GM23338 (cell line): ENCODE measurements at regions not wholly inside any gene's neighbourhood (a gene's known extent, or its start where the extent isn't known, plus 50 kb on each side); places are given as distances from the start of the nearest gene placed in this dataset.

ENCODE experiments used
- ATAC-seq: fragments of 200-7000 bp; cut with Tn5 transposase; 3 replicates; pipeline ENCODE4 v1.9.1; 2020
- DNase-seq: peaks from one replicate; pipeline ENCODE4 v3.0.0-alpha.2; 2015; ENCODE audit warnings: low spot score
- H2AFZ ChIP-seq: fragments of 200-600 bp; sonication (generic); 2 replicates; pipeline ENCODE4 v1.8.0; 2016; ENCODE audit warnings: antibody characterized with exemption, mild to moderate bottlenecking, moderate library complexity
- H3F3A ChIP-seq: fragments of 200-600 bp; sonication (generic); replicated peaks from 2 replicates; pipeline ENCODE4 v1.8.0; 2017; ENCODE audit warnings: antibody characterized with exemption, mixed run types, low read depth
- H3K27ac ChIP-seq: fragments of 200-600 bp; sonication (generic); 2 replicates; pipeline ENCODE4 v1.6.1; 2016; ENCODE audit warnings: low read depth
- H3K27me3 ChIP-seq: fragments of 200-600 bp; sonication (generic); 2 replicates; pipeline ENCODE4 v1.8.0; 2016; ENCODE audit warnings: mild to moderate bottlenecking, mixed run types, moderate library complexity; ENCODE audit not compliant: insufficient read depth
- H3K36me3 ChIP-seq: fragments of 200-600 bp; sonication (generic); 2 replicates; pipeline ENCODE4 v1.8.0; 2016; ENCODE audit warnings: mild to moderate bottlenecking; ENCODE audit not compliant: insufficient read depth
- H3K4me1 ChIP-seq: fragments of 200-600 bp; sonication (generic); 2 replicates; pipeline ENCODE4 v1.8.0; 2016; ENCODE audit warnings: mild to moderate bottlenecking, moderate library complexity; ENCODE audit not compliant: insufficient read depth
- H3K4me2 ChIP-seq: fragments of 200-600 bp; sonication (generic); 2 replicates; pipeline ENCODE4 v1.7.1; 2017; ENCODE audit warnings: mixed run types
- H3K4me3 ChIP-seq: fragments of 200-600 bp; sonication (generic); 2 replicates; pipeline ENCODE4 v1.6.1; 2016; ENCODE audit warnings: mixed run types
- H3K79me2 ChIP-seq: fragments of 200-600 bp; sonication (generic); replicated peaks from 2 replicates; pipeline ENCODE4 v1.8.0; 2017; ENCODE audit warnings: mild to moderate bottlenecking; ENCODE audit not compliant: insufficient read depth
- H3K9me2 ChIP-seq: fragments of 200-600 bp; sonication (generic); 2 replicates; pipeline ENCODE4 v1.8.0; 2017; ENCODE audit not compliant: insufficient read depth
- H4K20me1 ChIP-seq: fragments of 200-600 bp; sonication (generic); replicated peaks from 2 replicates; pipeline ENCODE4 v1.8.0; 2017; ENCODE audit warnings: mild to moderate bottlenecking; ENCODE audit not compliant: insufficient read depth
- H3K27ac Mint-ChIP-seq: 2 replicates; pipeline ENCODE4 v1.8.0; 2020; ENCODE audit warnings: inconsistent platforms, mild to moderate bottlenecking, moderate library complexity, mixed read lengths
- H3K27me3 Mint-ChIP-seq: 3 replicates; pipeline ENCODE4 v1.8.0; 2022; ENCODE audit warnings: low read depth, mild to moderate bottlenecking, moderate library complexity, mixed read lengths, inconsistent platforms; ENCODE audit not compliant: insufficient read depth, poor library complexity
- H3K36me3 Mint-ChIP-seq: 3 replicates; pipeline ENCODE4 v1.8.0; 2021; ENCODE audit warnings: low read depth, mild to moderate bottlenecking, inconsistent platforms, moderate library complexity, mixed read lengths
- H3K4me1 Mint-ChIP-seq: 3 replicates; pipeline ENCODE4 v1.8.0; 2020; ENCODE audit warnings: mild to moderate bottlenecking, inconsistent platforms, mixed read lengths
- H3K4me3 Mint-ChIP-seq: 3 replicates; pipeline ENCODE4 v1.8.0; 2021; ENCODE audit warnings: moderate library complexity, mild to moderate bottlenecking, inconsistent platforms, mixed read lengths
- H3K9me3 Mint-ChIP-seq: 3 replicates; pipeline ENCODE4 v1.8.0; 2020; ENCODE audit warnings: moderate library complexity, mild to moderate bottlenecking, inconsistent platforms, mixed read lengths
- CREB1 ChIP-seq: fragments of 250-450 bp; sonication (Bioruptor Pico); IDR thresholded peaks from 2 replicates; pipeline ENCODE4 v1.5.0; 2020; ENCODE audit warnings: low read depth, mild to moderate bottlenecking, moderate library complexity
- CTCF ChIP-seq, 2 experiments: fragments of 200-600 bp in 1 of 2; sonication (generic) in 1 of 2; conservative IDR thresholded peaks; 2 replicates each; pipeline versions ENCODE4 v1.5.1 to v1.6.1; 2016 to 2017; ENCODE audit warnings: antibody characterized with exemption in 2 of 2, low read depth in 2 of 2, mild to moderate bottlenecking in 2 of 2, moderate library complexity in 1 of 2
- EZH2phosphoT487 ChIP-seq: fragments of 200-600 bp; sonication (generic); IDR thresholded peaks from one replicate; pipeline ENCODE4 v1.8.1; 2018; ENCODE audit warnings: antibody characterized with exemption; ENCODE audit not compliant: unreplicated experiment
- JUNB ChIP-seq: IDR thresholded peaks from one replicate; pipeline ENCODE4 v1.6.1; 2016; ENCODE audit warnings: antibody characterized with exemption; ENCODE audit not compliant: unreplicated experiment
- NANOG ChIP-seq: IDR thresholded peaks from 2 replicates; pipeline ENCODE4 v1.6.1; 2016; ENCODE audit warnings: antibody characterized with exemption, borderline replicate concordance
- STAT1 ChIP-seq: IDR thresholded peaks from one replicate; pipeline ENCODE4 v1.6.1; 2016; ENCODE audit warnings: antibody characterized with exemption; ENCODE audit not compliant: unreplicated experiment
- ZNF114 ChIP-seq: fragments of 250-450 bp; sonication (Bioruptor Pico); IDR thresholded peaks from 2 replicates; pipeline ENCODE4 v1.5.0; 2020; ENCODE audit warnings: mild to moderate bottlenecking, moderate library complexity
- ZNF331 ChIP-seq: fragments of 250-450 bp; sonication (Bioruptor Pico); IDR thresholded peaks from 2 replicates; pipeline ENCODE4 v1.5.0; 2020; ENCODE audit warnings: low read depth, mild to moderate bottlenecking, moderate library complexity
- ZNF462 ChIP-seq: fragments of 250-450 bp; sonication (Bioruptor Pico); IDR thresholded peaks from 2 replicates; pipeline ENCODE4 v1.5.0; 2020; ENCODE audit warnings: mild to moderate bottlenecking, moderate library complexity

GRCh38 chrX:124665621-124666400, 319.4 kb downstream of the SH2D1A start (continued):
- TF ChIP-seq ZNF462 (CRISPR knock-in tag) (no peak), ZNF331 (CRISPR knock-in tag) (no peak), CREB1 (CRISPR knock-in tag) (no peak), JUNB (no peak), ZNF114 (no peak), STAT1 (no peak)

DNA sequence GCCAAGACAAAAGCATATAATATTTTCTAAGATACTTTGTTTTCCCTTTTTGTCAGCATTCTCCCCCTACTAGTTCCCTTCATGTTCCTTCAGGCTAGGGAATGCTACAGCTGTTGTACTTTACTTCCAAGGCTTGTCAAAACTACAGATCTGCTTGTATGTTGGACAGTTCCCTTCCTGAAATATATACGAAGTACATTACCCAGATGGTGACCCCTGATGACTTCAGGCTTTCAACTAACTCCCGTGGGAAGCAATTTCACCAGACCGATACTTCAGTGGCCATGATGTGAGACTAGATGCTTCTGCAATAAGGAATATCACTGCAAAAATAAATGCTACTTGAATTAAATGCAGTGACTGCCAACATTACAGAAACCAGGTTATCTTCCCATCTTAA, 332.8 kb downstream of the SH2D1A start:
- Histone ChIP-seq H3K36me3 (no peaks in the 10 kb centered on the region), H3K4me1 (no peaks in the 10 kb centered on the region), H2AFZ (no peak overlapping the region), H3K27ac (no peak overlapping the region), H3K9me2 (no peaks in the 10 kb centered on the region), H3F3A (no peaks in the 10 kb centered on the region), H3K4me3 (no peak overlapping the region), H3K4me2 (no peak overlapping the region), H3K79me2 (no peaks in the 10 kb centered on the region), H3K27me3 (no peaks in the 10 kb centered on the region), H4K20me1 (no peaks in the 10 kb centered on the region)
- Mint-ChIP-seq H3K4me1 (no peaks in the 10 kb centered on the region), H3K9me3 (no peaks in the 10 kb centered on the region), H3K36me3 (no peaks in the 10 kb centered on the region), H3K27me3 (no peaks in the 10 kb centered on the region), H3K27ac (no peak overlapping the region), H3K4me3 (no peak overlapping the region)
- ATAC-seq (no peak), DNase-seq (no peak)
- no peak for TF ChIP-seq CTCF (conservative IDR thresholded peaks at IDR 0.05; ENCODE audit: low read depth in 2 of 2)
- no peak for TF ChIP-seq EZH2phosphoT487
- no peak for TF ChIP-seq NANOG
- TF ChIP-seq CREB1 (CRISPR knock-in tag), result no peak
